ENCODE measurements at regions not wholly inside any gene's neighbourhood (a gene's known extent, or its start where the extent isn't known, plus 50 kb on each side); places are given as distances from the start of the nearest gene placed in this dataset.

GRCh38 chr6:54028170-54028569 is 83.1 kb upstream of the MLIP start:
- Histone ChIP-seq H3K4me3 (ENCODE audit: low read length) (no peak overlapping the region), H3K27ac (ENCODE audit: low read length) (no peak overlapping the region), H3K9me3 (ENCODE audit: control insufficient read depth, low read depth, low read length) (no peaks in the 10 kb centered on the region), H3K36me3 (ENCODE audit: control insufficient read depth, insufficient read depth, low read length) (no peaks in the 10 kb centered on the region), H3K27me3 (ENCODE audit: control insufficient read depth, insufficient read depth, low read length) (no peaks in the 10 kb centered on the region), H3K4me1 (ENCODE audit: control insufficient read depth, insufficient read depth, low read length) (no peaks in the 10 kb centered on the region)
- no CpG with 5 or more reads among the region's 3 CpGs for WGBS (ENCODE audit: insufficient coverage, low lambda C conversion rate)
- no peak for DNase-seq

DNA sequence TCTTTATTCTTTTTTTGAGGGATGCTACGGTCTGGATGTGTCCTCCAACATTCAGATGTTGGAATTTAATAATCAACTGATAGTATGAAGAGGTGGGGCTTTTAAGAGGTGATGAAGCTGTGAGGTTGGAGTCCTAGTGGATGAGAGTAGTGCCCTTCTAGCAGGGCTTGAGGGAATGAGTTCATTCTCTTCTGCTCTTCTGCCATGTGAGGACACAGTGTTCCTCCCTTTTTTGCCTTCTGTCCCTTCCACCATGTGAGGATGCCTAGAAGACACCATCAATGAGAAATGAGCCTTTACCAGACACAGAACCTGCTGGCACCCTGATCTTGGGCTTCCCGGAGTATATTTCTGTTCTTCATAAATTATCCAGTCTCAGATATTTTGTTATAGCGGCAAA is 82.1 kb upstream of the MLIP start:
- no CpG with 5 or more reads among the region's 3 CpGs for WGBS (ENCODE audit: insufficient coverage, low lambda C conversion rate)
- Histone ChIP-seq H3K27me3 (ENCODE audit: control insufficient read depth, insufficient read depth, low read length) (no peaks in the 10 kb centered on the region), H3K9me3 (ENCODE audit: control insufficient read depth, low read depth, low read length) (no peaks in the 10 kb centered on the region), H3K4me3 (ENCODE audit: low read length) (no peak overlapping the region), H3K36me3 (ENCODE audit: control insufficient read depth, insufficient read depth, low read length) (no peaks in the 10 kb centered on the region), H3K27ac (ENCODE audit: low read length) (no peak overlapping the region), H3K4me1 (ENCODE audit: control insufficient read depth, insufficient read depth, low read length) (no peaks in the 10 kb centered on the region)
- DNase-seq: no peak

GRCh38 chr6:54031169-54031568 is 80.1 kb upstream of the MLIP start:
- Histone ChIP-seq H3K4me1 (ENCODE audit: control insufficient read depth, insufficient read depth, low read length) (no peaks in the 10 kb centered on the region), H3K36me3 (ENCODE audit: control insufficient read depth, insufficient read depth, low read length) (no peaks in the 10 kb centered on the region), H3K9me3 (ENCODE audit: control insufficient read depth, low read depth, low read length) (no peaks in the 10 kb centered on the region), H3K27me3 (ENCODE audit: control insufficient read depth, insufficient read depth, low read length) (no peaks in the 10 kb centered on the region), H3K4me3 (ENCODE audit: low read length) (no peak overlapping the region), H3K27ac (ENCODE audit: low read length) (no peak overlapping the region)
- WGBS (ENCODE audit: insufficient coverage, low lambda C conversion rate): 100% methylated on average over 2 of the region's 5 CpGs
- no peak for DNase-seq

DNA sequence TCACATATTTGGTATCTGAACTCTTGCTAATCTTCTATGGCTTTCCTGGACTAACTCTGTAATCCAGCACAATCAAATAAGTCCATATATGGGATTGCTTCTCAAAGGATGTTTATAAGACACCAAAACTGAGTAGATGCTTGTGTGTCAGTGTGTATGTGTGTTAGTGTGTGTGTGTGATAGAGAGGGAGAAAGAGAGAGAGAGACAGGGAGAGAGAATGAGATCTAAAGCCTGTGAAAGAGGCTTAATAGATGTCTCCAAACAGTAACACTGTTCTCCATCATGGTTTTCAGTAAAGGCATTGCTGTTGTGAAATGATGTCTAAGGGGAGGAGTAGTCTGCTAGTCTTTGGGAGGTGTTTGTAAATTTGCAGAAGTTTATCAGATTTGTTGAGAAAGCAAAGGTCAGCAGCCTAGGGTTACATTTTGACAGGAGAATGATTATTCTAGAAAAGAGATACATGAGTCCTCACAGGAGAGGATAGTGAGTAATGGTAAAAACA is 73.9 kb upstream of the MLIP start:
- Histone ChIP-seq H3K27ac (ENCODE audit: low read length) (no peak overlapping the region), H3K27me3 (ENCODE audit: control insufficient read depth, insufficient read depth, low read length) (no peaks in the 10 kb centered on the region), H3K9me3 (ENCODE audit: control insufficient read depth, low read depth, low read length) (no peaks in the 10 kb centered on the region), H3K4me3 (ENCODE audit: low read length) (no peak overlapping the region), H3K4me1 (ENCODE audit: control insufficient read depth, insufficient read depth, low read length) (no peaks in the 10 kb centered on the region), H3K36me3 (ENCODE audit: control insufficient read depth, insufficient read depth, low read length) (no peaks in the 10 kb centered on the region)
- no peak for DNase-seq

DNA sequence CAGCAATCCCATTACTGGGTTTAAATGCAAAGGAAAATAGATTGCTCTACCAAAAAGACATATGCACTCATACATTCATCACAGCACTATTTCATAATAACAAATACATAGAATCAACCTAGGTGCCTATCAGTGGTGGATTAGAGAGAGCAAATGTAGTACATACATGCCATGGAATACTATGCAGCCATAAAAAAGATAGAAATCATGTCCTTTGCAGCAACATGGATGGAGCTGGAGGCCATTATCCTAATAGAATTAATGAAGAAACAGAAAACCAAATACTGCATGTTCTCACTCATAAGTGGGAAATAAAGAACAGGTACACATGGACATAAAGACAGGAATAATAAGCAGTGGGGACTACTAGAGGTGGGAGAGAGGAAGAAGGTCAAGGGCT is 70.7 kb upstream of the MLIP start:
- Histone ChIP-seq H3K9me3 (ENCODE audit: control insufficient read depth, low read depth, low read length) (no peaks in the 10 kb centered on the region), H3K27ac (ENCODE audit: low read length) (no peak overlapping the region), H3K4me1 (ENCODE audit: control insufficient read depth, insufficient read depth, low read length) (no peaks in the 10 kb centered on the region), H3K27me3 (ENCODE audit: control insufficient read depth, insufficient read depth, low read length) (no peaks in the 10 kb centered on the region), H3K4me3 (ENCODE audit: low read length) (no peak overlapping the region), H3K36me3 (ENCODE audit: control insufficient read depth, insufficient read depth, low read length) (no peaks in the 10 kb centered on the region)
- DNase-seq: no peak

DNA sequence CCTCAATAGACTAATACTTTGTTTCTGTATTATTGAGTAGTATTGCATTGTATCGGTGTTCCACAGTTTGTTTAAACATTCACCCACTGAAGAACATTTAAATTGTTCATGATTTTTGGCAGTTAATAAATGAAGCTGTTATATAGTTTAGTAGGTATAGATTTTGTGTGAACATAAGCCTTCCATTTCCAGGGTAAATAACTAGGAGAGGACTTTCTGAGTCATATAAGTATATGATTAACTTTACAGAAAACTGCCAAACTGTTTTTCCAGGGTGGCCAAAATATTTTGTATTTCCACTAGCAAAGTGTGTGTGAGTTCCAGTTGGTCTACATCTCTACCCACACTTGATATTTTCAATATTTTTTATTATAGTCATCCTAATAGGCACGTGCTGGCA is 70.0 kb upstream of the MLIP start:
- DNase-seq: no peak
- no peak overlapping the region for H3K4me3 ChIP-seq (ENCODE audit: low read length)
- WGBS (ENCODE audit: insufficient coverage, low lambda C conversion rate): 100% methylated on average over 1 of the region's 2 CpGs
- no peaks in the 10 kb centered on the region for H3K4me1 ChIP-seq (ENCODE audit: control insufficient read depth, insufficient read depth, low read length)
- no peaks in the 10 kb centered on the region for H3K36me3 ChIP-seq (ENCODE audit: control insufficient read depth, insufficient read depth, low read length)
- H3K27me3 ChIP-seq (ENCODE audit: control insufficient read depth, insufficient read depth, low read length): no peaks in the 10 kb centered on the region
- no peaks in the 10 kb centered on the region for H3K9me3 ChIP-seq (ENCODE audit: control insufficient read depth, low read depth, low read length)
- no peak overlapping the region for H3K27ac ChIP-seq (ENCODE audit: low read length)

DNA sequence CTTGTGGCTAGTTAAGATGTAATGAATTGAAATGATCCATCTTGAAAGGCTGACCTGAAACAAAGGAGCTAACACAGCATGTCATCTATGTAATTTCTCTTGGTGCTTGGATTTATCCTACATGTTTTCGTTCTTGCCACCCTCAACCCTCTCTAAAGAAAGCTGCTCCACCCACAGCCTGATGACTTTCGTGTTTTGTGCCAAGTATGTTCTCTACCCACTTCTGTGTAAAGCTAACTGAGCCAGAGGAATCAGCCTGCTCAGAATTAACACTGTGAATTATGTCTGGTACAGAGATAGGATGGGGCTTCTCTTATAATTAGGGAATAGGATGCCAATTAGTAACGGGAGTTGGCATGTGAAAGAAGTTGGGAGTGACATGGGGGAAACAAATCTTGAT is 67.9 kb upstream of the MLIP start:
- DNase-seq: no peak
- H3K4me1 ChIP-seq (ENCODE audit: control insufficient read depth, insufficient read depth, low read length): no peaks in the 10 kb centered on the region
- no peaks in the 10 kb centered on the region for H3K9me3 ChIP-seq (ENCODE audit: control insufficient read depth, low read depth, low read length)
- H3K4me3 ChIP-seq (ENCODE audit: low read length): no peak overlapping the region
- H3K27me3 ChIP-seq (ENCODE audit: control insufficient read depth, insufficient read depth, low read length): no peaks in the 10 kb centered on the region
- H3K36me3 ChIP-seq (ENCODE audit: control insufficient read depth, insufficient read depth, low read length): no peaks in the 10 kb centered on the region
- no CpG with 5 or more reads among the region's 3 CpGs for WGBS (ENCODE audit: insufficient coverage, low lambda C conversion rate)
- no peak overlapping the region for H3K27ac ChIP-seq (ENCODE audit: low read length)

GRCh38 chr6:54044059-54044458 is 67.2 kb upstream of the MLIP start:
- no peaks in the 10 kb centered on the region for H3K36me3 ChIP-seq (ENCODE audit: control insufficient read depth, insufficient read depth, low read length)
- peaks cover under 1% of the 10 kb centered on the region for H3K4me1 ChIP-seq (ENCODE audit: control insufficient read depth, insufficient read depth, low read length)
- H3K27me3 ChIP-seq (ENCODE audit: control insufficient read depth, insufficient read depth, low read length): no peaks in the 10 kb centered on the region
- no CpG with 5 or more reads among the region's 2 CpGs for WGBS (ENCODE audit: insufficient coverage, low lambda C conversion rate)
- no peaks in the 10 kb centered on the region for H3K9me3 ChIP-seq (ENCODE audit: control insufficient read depth, low read depth, low read length)
- H3K27ac ChIP-seq (ENCODE audit: low read length): no peak overlapping the region
- no peak for DNase-seq
- no peak overlapping the region for H3K4me3 ChIP-seq (ENCODE audit: low read length)

DNA sequence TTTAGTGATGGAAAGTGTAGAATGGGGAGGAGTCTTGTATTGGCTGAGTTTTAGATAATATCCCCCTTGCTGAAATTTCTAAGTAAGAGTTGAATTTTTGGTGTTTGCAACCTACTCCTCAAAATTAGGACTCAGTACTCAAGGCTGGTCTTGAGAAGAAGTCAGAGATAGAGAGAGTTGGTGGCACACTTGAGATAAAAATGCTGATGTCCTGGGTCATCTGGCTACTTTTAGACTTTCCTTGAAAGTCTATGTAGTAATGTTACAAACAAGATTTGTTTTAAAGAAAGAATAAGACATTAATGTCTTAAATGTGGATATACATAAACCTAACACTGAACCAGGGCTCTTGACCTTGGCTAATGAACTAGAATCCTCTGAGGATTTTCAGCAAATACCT is 62.5 kb upstream of the MLIP start:
- Histone ChIP-seq H3K36me3 (ENCODE audit: control insufficient read depth, insufficient read depth, low read length) (no peaks in the 10 kb centered on the region), H3K27me3 (ENCODE audit: control insufficient read depth, insufficient read depth, low read length) (no peaks in the 10 kb centered on the region), H3K27ac (ENCODE audit: low read length) (no peak overlapping the region), H3K9me3 (ENCODE audit: control insufficient read depth, low read depth, low read length) (no peaks in the 10 kb centered on the region), H3K4me1 (ENCODE audit: control insufficient read depth, insufficient read depth, low read length) (peaks cover 8% of the 10 kb centered on the region), H3K4me3 (ENCODE audit: low read length) (no peak overlapping the region)
- no peak for DNase-seq

DNA sequence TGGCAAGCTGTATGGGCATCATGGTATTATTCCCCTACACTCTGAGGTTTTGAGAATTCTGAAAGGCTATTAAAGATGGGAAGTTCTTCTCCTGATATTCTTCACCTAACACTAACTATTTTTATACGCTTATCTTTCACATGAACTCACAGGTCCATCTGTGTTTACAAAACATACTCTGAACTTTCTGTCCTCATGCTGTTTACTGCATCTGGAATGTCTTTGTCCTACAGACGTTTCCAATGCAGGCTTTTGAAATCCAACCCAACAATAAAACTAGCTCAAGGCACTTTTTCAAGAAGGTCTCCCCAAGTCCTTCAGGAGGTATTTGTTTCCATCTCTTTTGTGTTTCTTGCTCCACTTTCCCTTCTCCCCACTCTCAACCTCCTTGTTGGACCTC is 60.5 kb upstream of the MLIP start:
- Histone ChIP-seq H3K4me3 (ENCODE audit: low read length) (no peak overlapping the region), H3K27me3 (ENCODE audit: control insufficient read depth, insufficient read depth, low read length) (no peaks in the 10 kb centered on the region), H3K4me1 (ENCODE audit: control insufficient read depth, insufficient read depth, low read length) (peaks cover 9% of the 10 kb centered on the region), H3K36me3 (ENCODE audit: control insufficient read depth, insufficient read depth, low read length) (no peaks in the 10 kb centered on the region), H3K27ac (ENCODE audit: low read length) (no peak overlapping the region), H3K9me3 (ENCODE audit: control insufficient read depth, low read depth, low read length) (no peaks in the 10 kb centered on the region)
- no peak for DNase-seq
- WGBS (ENCODE audit: insufficient coverage, low lambda C conversion rate): no CpG with 5 or more reads among the region's 2 CpGs

DNA sequence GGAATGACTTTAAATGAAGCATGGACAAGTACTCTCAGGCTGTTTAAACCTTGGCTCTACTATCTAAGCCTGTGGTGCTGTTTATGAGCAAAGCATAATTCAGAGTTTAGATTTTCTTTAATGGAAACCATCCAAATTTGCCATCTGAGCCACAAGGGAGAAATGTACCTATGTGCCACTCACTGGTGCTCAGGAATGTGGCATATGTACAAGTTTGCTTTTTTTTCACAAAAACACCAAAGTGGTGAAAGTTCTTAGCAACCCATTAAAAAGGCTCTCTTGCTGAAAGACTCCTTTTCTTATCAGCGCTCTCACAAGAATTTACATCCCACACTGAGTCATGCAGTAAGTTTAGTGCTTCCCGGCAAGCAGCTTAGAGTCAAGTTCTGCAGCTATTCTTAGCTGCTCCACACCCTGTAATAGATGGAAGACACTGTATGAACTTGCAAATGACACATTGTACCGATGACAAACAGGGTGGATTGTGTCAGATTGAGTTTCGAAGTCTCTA is 57.3 kb upstream of the MLIP start:
- no CpG with 5 or more reads among the region's 4 CpGs for WGBS (ENCODE audit: insufficient coverage, low lambda C conversion rate)
- DNase-seq: peak; percentile 85 to 92
- H3K27me3 ChIP-seq (ENCODE audit: control insufficient read depth, insufficient read depth, low read length): no peaks in the 10 kb centered on the region
- peaks cover 13% of the 10 kb centered on the region for H3K4me1 ChIP-seq (ENCODE audit: control insufficient read depth, insufficient read depth, low read length)
- H3K9me3 ChIP-seq (ENCODE audit: control insufficient read depth, low read depth, low read length): no peaks in the 10 kb centered on the region
- H3K4me3 ChIP-seq (ENCODE audit: low read length): no peak overlapping the region
- peak overlapping the region; percentile 71 for H3K27ac ChIP-seq (ENCODE audit: low read length)
- no peaks in the 10 kb centered on the region for H3K36me3 ChIP-seq (ENCODE audit: control insufficient read depth, insufficient read depth, low read length)
